ENCODE measurements at regions not wholly inside any gene's neighbourhood (a gene's known extent, or its start where the extent isn't known, plus 50 kb on each side); places are given as distances from the start of the nearest gene placed in this dataset.

DNA sequence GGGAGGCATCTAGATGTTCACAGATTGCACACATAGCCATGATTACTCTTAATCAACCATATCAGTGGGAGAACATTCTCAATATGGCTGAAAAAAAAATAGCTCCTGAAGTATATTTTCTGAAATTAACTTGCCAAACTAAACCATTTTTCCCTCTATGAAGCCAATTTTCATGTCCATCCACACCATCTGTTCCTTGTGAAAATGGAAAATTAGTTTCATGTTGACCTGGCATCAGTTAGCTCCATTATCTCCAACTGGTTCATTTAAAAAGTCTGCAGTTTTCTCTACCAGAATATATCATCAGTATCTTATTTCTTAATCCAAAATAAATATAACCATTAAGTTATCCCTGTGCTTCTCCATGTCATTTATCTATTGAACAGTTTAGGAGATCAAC lies 138.8 kb upstream of the CDH10 start:
- Histone ChIP-seq H3K9me3 (ENCODE audit: insufficient read depth, low read length) (no peaks in the 10 kb centered on the region; the same call in 1 of the 2 replicates), H3K9me2 (replicated peaks; ENCODE audit: insufficient read depth, low read length) (no peaks in the 10 kb centered on the region), H3F3A (ENCODE audit: insufficient read depth) (no peaks in the 10 kb centered on the region), H3K27me3 (ENCODE audit: low read length) (no peaks in the 10 kb centered on the region), H3K9ac (ENCODE audit: low read length) (no peak overlapping the region), H3K4me3 (ENCODE audit: insufficient read depth, low read length, poor library complexity, severe bottlenecking) (no peak overlapping the region), H3K4me2 (ENCODE audit: low read depth, low read length, poor library complexity, severe bottlenecking) (no peak overlapping the region), H3K27ac (ENCODE audit: low read depth, low read length) (no peak overlapping the region), H2AFZ (ENCODE audit: low read depth, low read length, severe bottlenecking) (no peak overlapping the region), H4K20me1 (ENCODE audit: low read depth, low read length) (no peaks in the 10 kb centered on the region), H3K36me3 (ENCODE audit: low read length) (no peaks in the 10 kb centered on the region), H3K79me2 (ENCODE audit: insufficient read depth, low read length) (no peaks in the 10 kb centered on the region)
- no peak for TF ChIP-seq EZH2phosphoT487 (conservative IDR thresholded peaks at IDR 0.05; ENCODE audit: low read length)
- TF ChIP-seq, protein P1, sequence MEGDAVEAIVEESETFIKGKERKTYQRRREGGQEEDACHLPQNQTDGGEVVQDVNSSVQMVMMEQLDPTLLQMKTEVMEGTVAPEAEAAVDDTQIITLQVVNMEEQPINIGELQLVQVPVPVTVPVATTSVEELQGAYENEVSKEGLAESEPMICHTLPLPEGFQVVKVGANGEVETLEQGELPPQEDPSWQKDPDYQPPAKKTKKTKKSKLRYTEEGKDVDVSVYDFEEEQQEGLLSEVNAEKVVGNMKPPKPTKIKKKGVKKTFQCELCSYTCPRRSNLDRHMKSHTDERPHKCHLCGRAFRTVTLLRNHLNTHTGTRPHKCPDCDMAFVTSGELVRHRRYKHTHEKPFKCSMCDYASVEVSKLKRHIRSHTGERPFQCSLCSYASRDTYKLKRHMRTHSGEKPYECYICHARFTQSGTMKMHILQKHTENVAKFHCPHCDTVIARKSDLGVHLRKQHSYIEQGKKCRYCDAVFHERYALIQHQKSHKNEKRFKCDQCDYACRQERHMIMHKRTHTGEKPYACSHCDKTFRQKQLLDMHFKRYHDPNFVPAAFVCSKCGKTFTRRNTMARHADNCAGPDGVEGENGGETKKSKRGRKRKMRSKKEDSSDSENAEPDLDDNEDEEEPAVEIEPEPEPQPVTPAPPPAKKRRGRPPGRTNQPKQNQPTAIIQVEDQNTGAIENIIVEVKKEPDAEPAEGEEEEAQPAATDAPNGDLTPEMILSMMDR (IDR thresholded peaks at IDR 0.05; ENCODE audit: insufficient read depth, low read length, poor library complexity, severe bottlenecking), result no peak

- Histone ChIP-seq H3K36me3 (ENCODE audit: low read length) (peaks cover 3% of the 10 kb centered on the region; the same call in 1 of the 2 replicates), H3F3A (ENCODE audit: insufficient read depth) (no peaks in the 10 kb centered on the region), H2AFZ (ENCODE audit: low read depth, low read length, severe bottlenecking) (no peak overlapping the region), H3K9me3 (ENCODE audit: insufficient read depth, low read length) (no peaks in the 10 kb centered on the region), H3K27me3 (ENCODE audit: low read length) (no peaks in the 10 kb centered on the region), H3K4me2 (ENCODE audit: low read depth, low read length, poor library complexity, severe bottlenecking) (no peak overlapping the region), H3K27ac (ENCODE audit: low read depth, low read length) (no peak overlapping the region), H4K20me1 (ENCODE audit: low read depth, low read length) (no peaks in the 10 kb centered on the region), H3K79me2 (ENCODE audit: insufficient read depth, low read length) (no peaks in the 10 kb centered on the region), H3K9me2 (replicated peaks; ENCODE audit: insufficient read depth, low read length) (no peaks in the 10 kb centered on the region), H3K4me3 (ENCODE audit: insufficient read depth, low read length, poor library complexity, severe bottlenecking) (no peak overlapping the region), H3K9ac (ENCODE audit: low read length) (no peak overlapping the region)
- TF ChIP-seq EZH2phosphoT487 (conservative IDR thresholded peaks at IDR 0.05; ENCODE audit: low read length), result no peak
- TF ChIP-seq, protein P1 (IDR thresholded peaks at IDR 0.05; ENCODE audit: insufficient read depth, low read length, poor library complexity, severe bottlenecking), result no peak
These were observed 132.6 kb upstream of the CDH10 start for GRCh38 chr5:24777392-24777791.

GRCh38 chr5:24773261-24773660 lies 128.5 kb upstream of the CDH10 start:
- H3K27me3 ChIP-seq (ENCODE audit: low read length), result no peaks in the 10 kb centered on the region
- H4K20me1 ChIP-seq (ENCODE audit: low read depth, low read length), result no peaks in the 10 kb centered on the region
- TF ChIP-seq EZH2phosphoT487 (conservative IDR thresholded peaks at IDR 0.05; ENCODE audit: low read length), result no peak
- TF ChIP-seq, protein P1 (IDR thresholded peaks at IDR 0.05; ENCODE audit: insufficient read depth, low read length, poor library complexity, severe bottlenecking), result no peak
- H3K4me2 ChIP-seq (ENCODE audit: low read depth, low read length, poor library complexity, severe bottlenecking), result no peak overlapping the region
- H2AFZ ChIP-seq (ENCODE audit: low read depth, low read length, severe bottlenecking), result no peak overlapping the region
- H3K27ac ChIP-seq (ENCODE audit: low read depth, low read length), result no peak overlapping the region
- no peak overlapping the region for H3K9ac ChIP-seq (ENCODE audit: low read length)
- H3K79me2 ChIP-seq (ENCODE audit: insufficient read depth, low read length), result no peaks in the 10 kb centered on the region
- H3K9me2 ChIP-seq (replicated peaks; ENCODE audit: insufficient read depth, low read length), result no peaks in the 10 kb centered on the region
- H3K4me3 ChIP-seq (ENCODE audit: insufficient read depth, low read length, poor library complexity, severe bottlenecking), result no peak overlapping the region
- no peaks in the 10 kb centered on the region for H3K9me3 ChIP-seq (ENCODE audit: insufficient read depth, low read length)
- H3F3A ChIP-seq (ENCODE audit: insufficient read depth), result no peaks in the 10 kb centered on the region
- peaks cover 3% of the 10 kb centered on the region; the same call in 1 of the 2 replicates for H3K36me3 ChIP-seq (ENCODE audit: low read length)

All from SU-DHL-6 (cell line).